SHP77 (cell line): ENCODE measurements at regions not wholly inside any gene's neighbourhood (a gene's known extent, or its start where the extent isn't known, plus 50 kb on each side); places are given as distances from the start of the nearest gene placed in this dataset.

ENCODE experiments used
- DNase-seq, 2 experiments: peaks; one replicate each; lab custom pipeline; 2025; lab: John Stamatoyannopoulos, UW

- no peak for DNase-seq
Measured at GRCh38 chr12:24414480-24414879, 465.0 kb upstream of the SOX5 start.

DNA sequence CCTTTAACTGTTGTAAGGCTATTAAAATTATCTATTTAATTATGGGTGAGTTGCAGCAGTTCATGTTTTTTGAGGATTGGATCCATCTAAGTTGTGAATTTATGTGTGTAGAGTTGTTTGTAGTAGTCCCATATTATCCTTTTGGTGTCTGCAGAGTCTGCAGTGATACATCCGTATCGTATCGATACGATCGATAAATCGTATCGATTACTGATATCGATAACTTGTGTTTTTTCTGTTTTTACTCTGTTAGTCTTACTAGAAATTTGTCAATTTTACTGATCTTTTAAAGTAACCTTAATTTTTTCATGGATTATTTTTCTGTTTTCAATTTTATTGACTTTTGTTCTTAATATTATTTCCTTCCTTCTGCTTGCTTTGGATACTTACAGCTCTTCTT lies 462.5 kb upstream of the SOX5 start:
- DNase-seq: no peak

DNA sequence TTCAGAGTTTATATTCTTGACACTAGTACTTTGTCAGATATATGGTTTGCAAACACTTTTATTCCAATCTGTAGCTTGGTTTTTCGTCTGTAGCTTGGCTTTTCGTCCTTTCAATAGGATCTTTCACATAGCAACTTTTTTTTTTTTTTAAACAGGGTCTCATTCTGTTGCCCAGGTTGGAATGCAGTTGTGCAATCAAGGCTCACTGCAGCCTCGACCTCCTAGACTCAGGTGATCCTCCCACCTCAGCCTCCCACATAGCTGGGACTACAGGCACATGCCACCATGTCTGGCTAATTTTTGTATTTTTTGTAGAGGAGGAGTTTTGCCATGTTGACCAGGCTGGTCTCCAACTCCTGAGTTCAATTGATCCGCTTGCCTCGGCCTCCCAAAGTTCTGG lies 460.4 kb upstream of the SOX5 start:
- DNase-seq: no peak

- no peak for DNase-seq
Measured at GRCh38 chr12:24408305-24408704, 458.8 kb upstream of the SOX5 start.

DNA sequence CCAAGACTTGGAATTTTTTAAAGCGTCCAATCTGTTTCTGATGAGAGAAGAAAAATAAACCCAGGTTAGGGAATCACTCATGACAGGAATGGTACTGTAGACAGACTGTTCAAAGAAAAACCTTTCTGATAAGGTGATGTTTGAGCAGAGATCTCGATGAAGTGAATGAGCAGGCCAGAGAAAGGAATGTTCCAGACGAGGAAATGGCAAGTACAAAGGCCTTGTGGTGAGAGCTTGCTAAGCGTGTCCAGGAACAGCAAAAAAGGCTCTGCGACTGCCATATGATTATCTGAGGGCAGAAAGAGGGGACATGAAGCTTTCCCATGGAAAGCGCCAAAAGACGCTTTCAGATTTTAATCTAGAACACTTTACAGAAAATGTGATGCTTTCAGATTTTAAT lies 458.4 kb upstream of the SOX5 start:
- no peak for DNase-seq

DNA sequence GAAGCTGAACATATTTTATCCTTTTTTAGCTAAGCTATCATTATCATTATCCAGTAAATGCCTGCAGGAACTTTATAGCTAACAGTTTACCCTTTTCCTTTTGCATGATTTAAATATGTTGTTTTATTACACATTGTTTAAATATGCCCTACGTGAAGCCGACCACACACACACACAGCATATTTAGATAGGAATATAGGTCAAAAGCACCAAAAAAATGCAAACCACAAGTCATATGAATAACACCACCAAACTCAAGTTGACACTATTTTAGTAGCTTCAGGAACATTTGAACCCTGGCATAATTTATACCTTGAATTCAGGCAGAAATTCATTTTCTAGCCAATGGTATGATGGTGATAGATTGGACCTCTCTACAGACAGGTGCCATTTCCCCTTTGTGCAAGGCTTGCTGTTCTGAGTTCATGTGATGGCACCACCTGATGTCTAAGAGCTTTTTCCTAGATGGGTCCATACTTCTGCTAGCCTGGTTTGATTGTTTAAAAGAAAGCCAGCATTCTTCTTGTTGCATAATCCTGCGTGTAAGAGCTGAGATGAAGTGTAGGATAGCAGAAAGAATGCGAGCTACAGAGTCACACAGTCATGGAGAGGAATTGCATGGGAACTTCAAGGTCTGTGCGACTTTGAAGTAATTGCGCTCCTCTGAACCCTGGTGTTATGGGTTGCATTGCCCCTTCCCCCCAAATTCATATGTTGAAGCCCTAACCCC lies 454.8 kb upstream of the SOX5 start:
- no peak for DNase-seq

DNA sequence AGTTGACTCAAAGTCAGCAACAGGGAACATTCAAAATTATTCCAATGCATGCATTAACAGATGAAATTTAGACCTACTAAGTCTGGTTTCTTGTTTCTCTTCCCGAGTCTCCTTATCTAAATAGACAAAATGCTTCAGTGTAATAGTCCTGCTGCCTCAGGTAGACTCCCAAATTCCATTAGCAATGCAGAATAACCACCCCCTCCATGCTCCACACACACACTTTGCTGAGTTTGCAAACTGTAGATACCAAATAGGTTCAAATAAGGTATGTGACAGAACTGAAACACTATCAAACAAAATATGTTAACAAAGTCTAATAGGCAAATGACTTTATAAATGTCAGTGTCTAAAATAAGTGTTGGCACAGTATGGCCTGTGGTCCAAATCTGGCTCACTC lies 451.1 kb upstream of the SOX5 start:
- no peak for DNase-seq

- DNase-seq: no peak
Measured at GRCh38 chr12:24398605-24399004, 449.1 kb upstream of the SOX5 start.

- no peak for DNase-seq
Measured at GRCh38 chr12:24396224-24396623, 446.8 kb upstream of the SOX5 start.

DNA sequence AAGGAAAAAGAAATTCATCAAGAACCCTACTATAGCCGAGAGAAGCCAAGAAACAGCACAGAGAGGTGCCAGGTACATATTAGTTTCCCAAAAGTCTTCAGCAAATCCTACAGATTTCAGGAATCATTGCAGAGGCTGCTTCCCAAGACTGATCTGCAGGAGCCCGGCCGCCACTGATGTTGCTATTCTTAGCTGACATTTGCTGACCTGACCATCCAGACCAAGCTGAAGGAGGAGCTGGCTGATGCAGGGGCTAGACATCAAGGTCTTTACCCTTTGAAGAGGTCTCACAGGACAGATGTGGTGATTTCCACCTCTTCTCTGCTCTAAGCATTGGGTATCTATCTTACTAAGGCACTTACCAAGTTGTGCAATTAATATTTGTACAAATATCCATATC lies 444.8 kb upstream of the SOX5 start:
- DNase-seq: no peak

DNA sequence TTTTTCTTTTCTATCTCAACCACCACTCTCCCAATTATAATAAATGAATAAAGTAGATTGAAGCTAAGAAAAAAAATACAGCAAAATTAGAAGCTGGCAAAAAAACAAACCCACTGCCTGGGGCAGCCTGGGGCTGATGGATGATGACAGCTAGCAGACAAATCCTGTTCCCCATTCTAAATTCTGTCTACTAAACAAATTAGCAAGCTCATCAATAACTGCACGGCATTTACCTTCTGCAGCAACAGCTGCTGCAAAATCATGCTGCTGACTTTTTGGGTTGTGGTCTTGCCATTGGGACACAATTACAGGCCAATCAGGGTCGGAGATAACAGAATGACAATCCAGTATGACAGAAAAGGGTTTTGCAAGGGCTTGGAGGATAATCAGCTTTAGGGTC lies 443.6 kb upstream of the SOX5 start:
- no peak for DNase-seq

DNA sequence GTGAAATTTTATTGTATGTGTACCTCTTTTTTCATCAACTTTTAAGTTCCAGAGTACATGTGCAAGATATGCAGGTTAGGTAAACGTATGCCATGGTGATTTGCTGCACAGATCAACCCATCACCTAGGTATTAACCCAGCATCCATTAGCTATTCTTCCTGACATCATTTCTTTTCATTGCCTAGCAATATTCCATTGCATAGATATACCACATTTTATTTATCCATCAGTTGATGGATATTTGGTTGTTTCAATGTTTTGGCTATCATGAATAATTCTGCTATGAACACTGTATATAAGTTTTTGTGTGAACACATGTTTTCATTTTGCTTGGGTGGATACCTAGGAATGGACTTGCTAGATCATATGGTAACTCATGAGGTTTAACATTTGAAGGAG lies 439.9 kb upstream of the SOX5 start:
- no peak for DNase-seq

DNA sequence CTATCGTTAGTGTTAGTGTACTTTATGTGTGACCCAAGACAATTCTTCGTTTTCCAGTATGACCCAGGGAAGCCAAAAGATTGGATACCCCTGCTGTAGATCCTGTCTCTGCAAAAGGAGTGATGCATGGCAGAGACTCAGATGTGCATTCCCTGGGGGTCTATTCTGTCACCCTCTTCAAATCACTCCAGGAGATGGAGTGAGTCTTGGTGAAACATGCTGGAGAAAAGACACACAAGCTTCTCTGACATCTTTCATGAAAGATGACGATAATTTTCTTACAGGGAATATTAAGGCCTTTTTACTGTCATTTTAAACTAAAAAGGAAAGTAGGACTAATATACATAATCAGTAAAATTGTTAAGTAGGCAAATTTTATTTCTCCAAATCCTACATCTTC lies 437.9 kb upstream of the SOX5 start:
- no peak for DNase-seq

- no peak for DNase-seq
Measured at GRCh38 chr12:24386836-24387235, 437.4 kb upstream of the SOX5 start.

DNA sequence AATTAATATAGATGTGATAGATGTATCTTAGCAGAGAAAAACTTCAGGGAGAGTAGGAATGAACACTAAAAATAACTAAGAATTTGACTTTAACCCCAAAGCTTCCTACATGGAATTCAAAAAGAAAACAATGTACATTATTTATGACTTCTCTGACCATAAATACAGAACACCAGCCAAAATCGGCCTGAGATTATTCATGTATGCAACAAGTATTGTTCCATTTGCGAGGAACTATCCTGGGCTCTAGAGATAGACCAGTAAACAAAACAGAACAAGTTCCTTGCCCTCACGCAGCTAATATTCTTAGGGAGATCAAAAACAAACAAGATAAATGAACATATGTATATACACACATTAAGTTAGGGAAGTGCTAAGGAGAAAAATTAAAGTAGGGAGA lies 432.3 kb upstream of the SOX5 start:
- no peak for DNase-seq

- DNase-seq: no peak
Measured at GRCh38 chr12:24379861-24380521, 430.5 kb upstream of the SOX5 start.

GRCh38 chr12:24379433-24379832 lies 430.0 kb upstream of the SOX5 start:
- DNase-seq: no peak

- no peak for DNase-seq
Measured at GRCh38 chr12:24378548-24379407, 429.3 kb upstream of the SOX5 start.

DNA sequence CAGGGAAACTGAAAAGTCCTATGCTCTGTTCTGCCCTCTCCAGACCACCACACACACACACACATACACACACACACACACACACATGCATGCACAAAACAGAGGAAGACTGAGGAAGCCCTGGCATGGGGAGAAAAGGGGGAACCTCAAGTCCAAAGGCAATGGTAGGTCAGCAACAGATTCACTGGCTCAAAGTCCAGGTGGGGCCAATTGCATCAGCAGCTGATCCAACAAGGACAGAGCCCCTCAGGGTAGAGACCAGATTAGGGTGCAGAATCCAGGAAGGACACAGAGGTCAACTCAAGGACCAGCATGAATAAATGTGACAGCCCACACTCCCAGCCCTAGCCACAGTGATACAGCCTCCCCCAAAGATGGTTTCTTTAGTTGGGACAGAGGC lies 425.0 kb upstream of the SOX5 start:
- DNase-seq: no peak

- no peak for DNase-seq
Measured at GRCh38 chr12:24373004-24373403, 423.5 kb upstream of the SOX5 start.

DNA sequence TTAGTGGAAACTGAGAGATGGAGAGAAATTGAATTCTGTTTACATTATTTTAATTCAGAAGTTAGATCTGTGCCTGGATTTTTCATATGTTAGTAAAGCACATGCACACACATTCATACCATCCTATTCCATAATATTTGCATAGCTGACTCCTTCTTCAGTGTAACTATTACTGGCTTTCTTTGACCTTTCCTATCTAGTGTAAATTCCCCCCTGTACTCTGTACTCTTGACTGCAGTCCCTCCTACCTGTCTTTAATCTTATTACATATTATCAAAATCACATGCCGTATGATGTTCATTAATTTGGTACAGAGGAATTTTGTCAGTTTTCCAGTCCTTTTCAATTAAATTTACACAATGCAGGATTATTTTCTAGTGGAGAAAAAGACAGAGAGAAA lies 417.0 kb upstream of the SOX5 start:
- DNase-seq: no peak

DNA sequence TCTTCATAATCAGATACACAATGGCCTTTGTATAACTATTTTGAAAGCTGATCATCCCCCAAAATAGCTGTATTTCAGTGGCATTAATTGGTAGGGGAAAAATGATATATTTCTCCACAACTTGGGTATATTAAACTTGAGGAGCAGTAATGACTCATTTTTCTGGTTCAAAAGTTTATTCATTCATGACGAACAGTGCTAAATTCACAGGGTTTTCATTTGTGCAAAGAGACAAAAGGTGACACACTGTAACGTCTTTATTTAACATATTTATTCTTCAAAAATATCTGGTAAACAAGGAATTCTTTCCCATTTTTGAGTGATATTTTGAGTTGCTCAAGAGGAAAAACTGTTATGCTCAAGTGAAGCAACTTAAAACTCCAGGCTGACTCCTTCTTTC lies 415.5 kb upstream of the SOX5 start:
- no peak for DNase-seq

GRCh38 chr12:24363177-24363754 lies 413.8 kb upstream of the SOX5 start:
- no peak for DNase-seq
